ENCODE measurements at regions not wholly inside any gene's neighbourhood (a gene's known extent, or its start where the extent isn't known, plus 50 kb on each side); places are given as distances from the start of the nearest gene placed in this dataset.

GRCh38 chr1:87194271-87194774 is 134.4 kb upstream of the LMO4 start:
- Mint-ChIP-seq H3K27ac (no peak overlapping the region), H3K9me3 (peaks cover 9% of the 10 kb centered on the region), H3K27me3 (ENCODE audit: insufficient read depth, low read depth, poor library complexity) (no peaks in the 10 kb centered on the region), H3K36me3 (ENCODE audit: low read depth) (peaks cover 5% of the 10 kb centered on the region), H3K4me3 (no peak overlapping the region), H3K4me1 (peaks cover 10% of the 10 kb centered on the region)
- no peak for DNase-seq (ENCODE audit: low spot score)
- Histone ChIP-seq H3K27ac (ENCODE audit: low read depth) (no peak overlapping the region), H3K27me3 (ENCODE audit: insufficient read depth) (no peaks in the 10 kb centered on the region), H3K4me3 (no peak overlapping the region), H4K20me1 (replicated peaks; ENCODE audit: insufficient read depth) (no peaks in the 10 kb centered on the region), H3K4me2 (no peak overlapping the region), H3K9me2 (ENCODE audit: insufficient read depth) (peaks cover 3% of the 10 kb centered on the region; the same call in 1 of the 2 replicates), H2AFZ (no peak overlapping the region), H3K79me2 (replicated peaks; ENCODE audit: insufficient read depth) (no peaks in the 10 kb centered on the region), H3K36me3 (ENCODE audit: insufficient read depth) (no peaks in the 10 kb centered on the region), H3F3A (replicated peaks; ENCODE audit: low read depth) (no peaks in the 10 kb centered on the region), H3K4me1 (ENCODE audit: insufficient read depth) (peaks cover 10% of the 10 kb centered on the region)
- ATAC-seq, result no peak
- no peak for TF ChIP-seq POLR2AphosphoS5 (IDR thresholded peaks at IDR 0.05; ENCODE audit: low read depth)
- TF ChIP-seq, protein P1, sequence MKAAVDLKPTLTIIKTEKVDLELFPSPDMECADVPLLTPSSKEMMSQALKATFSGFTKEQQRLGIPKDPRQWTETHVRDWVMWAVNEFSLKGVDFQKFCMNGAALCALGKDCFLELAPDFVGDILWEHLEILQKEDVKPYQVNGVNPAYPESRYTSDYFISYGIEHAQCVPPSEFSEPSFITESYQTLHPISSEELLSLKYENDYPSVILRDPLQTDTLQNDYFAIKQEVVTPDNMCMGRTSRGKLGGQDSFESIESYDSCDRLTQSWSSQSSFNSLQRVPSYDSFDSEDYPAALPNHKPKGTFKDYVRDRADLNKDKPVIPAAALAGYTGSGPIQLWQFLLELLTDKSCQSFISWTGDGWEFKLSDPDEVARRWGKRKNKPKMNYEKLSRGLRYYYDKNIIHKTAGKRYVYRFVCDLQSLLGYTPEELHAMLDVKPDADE (IDR thresholded peaks at IDR 0.05), result no peak
- TF ChIP-seq ZNF331 (CRISPR knock-in tag; IDR thresholded peaks at IDR 0.05; ENCODE audit: low read depth), result no peak
- no peak for TF ChIP-seq CREB1 (CRISPR knock-in tag; IDR thresholded peaks at IDR 0.05; ENCODE audit: low read depth)
- TF ChIP-seq STAT1 (IDR thresholded peaks at IDR 0.05; ENCODE audit: unreplicated experiment), result no peak
- no peak for TF ChIP-seq EZH2 (IDR thresholded peaks at IDR 0.05; ENCODE audit: low read depth, unreplicated experiment)
- no peak for TF ChIP-seq EZH2phosphoT487 (IDR thresholded peaks at IDR 0.05; ENCODE audit: unreplicated experiment)
- no peak for TF ChIP-seq ZNF462 (CRISPR knock-in tag; IDR thresholded peaks at IDR 0.05)
- TF ChIP-seq NANOG (IDR thresholded peaks at IDR 0.05; ENCODE audit: borderline replicate concordance), result no peak
- TF ChIP-seq JUNB (IDR thresholded peaks at IDR 0.05; ENCODE audit: unreplicated experiment), result no peak
- no peak for TF ChIP-seq ZNF114 (CRISPR knock-in tag; IDR thresholded peaks at IDR 0.05)
- TF ChIP-seq REST (IDR thresholded peaks at IDR 0.05; ENCODE audit: unreplicated experiment), result no peak
- TF ChIP-seq, protein P2, sequence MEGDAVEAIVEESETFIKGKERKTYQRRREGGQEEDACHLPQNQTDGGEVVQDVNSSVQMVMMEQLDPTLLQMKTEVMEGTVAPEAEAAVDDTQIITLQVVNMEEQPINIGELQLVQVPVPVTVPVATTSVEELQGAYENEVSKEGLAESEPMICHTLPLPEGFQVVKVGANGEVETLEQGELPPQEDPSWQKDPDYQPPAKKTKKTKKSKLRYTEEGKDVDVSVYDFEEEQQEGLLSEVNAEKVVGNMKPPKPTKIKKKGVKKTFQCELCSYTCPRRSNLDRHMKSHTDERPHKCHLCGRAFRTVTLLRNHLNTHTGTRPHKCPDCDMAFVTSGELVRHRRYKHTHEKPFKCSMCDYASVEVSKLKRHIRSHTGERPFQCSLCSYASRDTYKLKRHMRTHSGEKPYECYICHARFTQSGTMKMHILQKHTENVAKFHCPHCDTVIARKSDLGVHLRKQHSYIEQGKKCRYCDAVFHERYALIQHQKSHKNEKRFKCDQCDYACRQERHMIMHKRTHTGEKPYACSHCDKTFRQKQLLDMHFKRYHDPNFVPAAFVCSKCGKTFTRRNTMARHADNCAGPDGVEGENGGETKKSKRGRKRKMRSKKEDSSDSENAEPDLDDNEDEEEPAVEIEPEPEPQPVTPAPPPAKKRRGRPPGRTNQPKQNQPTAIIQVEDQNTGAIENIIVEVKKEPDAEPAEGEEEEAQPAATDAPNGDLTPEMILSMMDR (conservative IDR thresholded peaks at IDR 0.05; ENCODE audit: low read depth in 2 of 2), result no peak

All from GM23338 (cell line).